ENCODE measurements at regions not wholly inside any gene's neighbourhood (a gene's known extent, or its start where the extent isn't known, plus 50 kb on each side); places are given as distances from the start of the nearest gene placed in this dataset.

- H3K27me3 ChIP-seq (ENCODE audit: low read depth, low read length), result no peaks in the 10 kb centered on the region
- no peaks in the 10 kb centered on the region for H4K20me1 ChIP-seq (ENCODE audit: insufficient read depth, low read length)
- no peak for TF ChIP-seq CTCF (IDR thresholded peaks at IDR 0.05; ENCODE audit: low read depth, low read length)
- no peak overlapping the region for H2AFZ ChIP-seq (ENCODE audit: low read depth, low read length)
- H3K9ac ChIP-seq (ENCODE audit: low read length), result no peak overlapping the region
- no peak overlapping the region for H3K4me2 ChIP-seq (ENCODE audit: low read length)
- H3K79me2 ChIP-seq (ENCODE audit: low read length), result no peaks in the 10 kb centered on the region
- no peaks in the 10 kb centered on the region for H3K9me3 ChIP-seq (ENCODE audit: insufficient read depth, low read length)
- no peaks in the 10 kb centered on the region for H3K36me3 ChIP-seq (replicated peaks; ENCODE audit: low read depth, low read length)
- H3K4me3 ChIP-seq (ENCODE audit: low read length), result no peak overlapping the region
- H3K4me1 ChIP-seq (ENCODE audit: low read length), result peaks cover 12% of the 10 kb centered on the region
- H3K27ac ChIP-seq (ENCODE audit: low read length), result no peak overlapping the region
Observed at GRCh38 chr3:154582501-154582900, 152.5 kb upstream of the GPR149 start.

- Histone ChIP-seq H3K9ac (ENCODE audit: low read length) (no peak overlapping the region), H3K27ac (ENCODE audit: low read length) (no peak overlapping the region), H2AFZ (ENCODE audit: low read depth, low read length) (no peak overlapping the region), H3K4me1 (ENCODE audit: low read length) (no peaks in the 10 kb centered on the region), H3K79me2 (ENCODE audit: low read length) (no peaks in the 10 kb centered on the region), H3K4me2 (ENCODE audit: low read length) (no peak overlapping the region), H3K36me3 (replicated peaks; ENCODE audit: low read depth, low read length) (no peaks in the 10 kb centered on the region), H3K27me3 (ENCODE audit: low read depth, low read length) (no peaks in the 10 kb centered on the region), H3K9me3 (ENCODE audit: insufficient read depth, low read length) (no peaks in the 10 kb centered on the region), H3K4me3 (ENCODE audit: low read length) (no peak overlapping the region), H4K20me1 (ENCODE audit: insufficient read depth, low read length) (no peaks in the 10 kb centered on the region)
- no peak for TF ChIP-seq EZH2phosphoT487 (IDR thresholded peaks at IDR 0.05; ENCODE audit: low read depth)
- no peak for TF ChIP-seq CTCF (IDR thresholded peaks at IDR 0.05; ENCODE audit: low read depth, low read length)
Observed at GRCh38 chr3:154571553-154572226, 141.7 kb upstream of the GPR149 start.

GRCh38 chr3:154568064-154568463 is 138.1 kb upstream of the GPR149 start:
- Histone ChIP-seq H3K79me2 (ENCODE audit: low read length) (no peaks in the 10 kb centered on the region), H3K4me2 (ENCODE audit: low read length) (no peak overlapping the region), H3K4me3 (ENCODE audit: low read length) (no peak overlapping the region), H3K27me3 (ENCODE audit: low read depth, low read length) (no peaks in the 10 kb centered on the region), H2AFZ (ENCODE audit: low read depth, low read length) (no peak overlapping the region), H4K20me1 (ENCODE audit: insufficient read depth, low read length) (no peaks in the 10 kb centered on the region), H3K9ac (ENCODE audit: low read length) (no peak overlapping the region), H3K36me3 (replicated peaks; ENCODE audit: low read depth, low read length) (no peaks in the 10 kb centered on the region), H3K27ac (ENCODE audit: low read length) (no peak overlapping the region), H3K9me3 (ENCODE audit: insufficient read depth, low read length) (no peaks in the 10 kb centered on the region), H3K4me1 (ENCODE audit: low read length) (no peaks in the 10 kb centered on the region)
- no peak for TF ChIP-seq CTCF (IDR thresholded peaks at IDR 0.05; ENCODE audit: low read depth, low read length)
- TF ChIP-seq EZH2phosphoT487 (IDR thresholded peaks at IDR 0.05; ENCODE audit: low read depth), result no peak

- Histone ChIP-seq H2AFZ (ENCODE audit: low read depth, low read length) (no peak overlapping the region), H4K20me1 (ENCODE audit: insufficient read depth, low read length) (no peaks in the 10 kb centered on the region), H3K4me1 (ENCODE audit: low read length) (no peaks in the 10 kb centered on the region), H3K4me2 (ENCODE audit: low read length) (no peak overlapping the region), H3K27me3 (ENCODE audit: low read depth, low read length) (no peaks in the 10 kb centered on the region), H3K9ac (ENCODE audit: low read length) (no peak overlapping the region), H3K79me2 (ENCODE audit: low read length) (no peaks in the 10 kb centered on the region), H3K36me3 (replicated peaks; ENCODE audit: low read depth, low read length) (no peaks in the 10 kb centered on the region), H3K4me3 (ENCODE audit: low read length) (no peak overlapping the region), H3K27ac (ENCODE audit: low read length) (no peak overlapping the region), H3K9me3 (ENCODE audit: insufficient read depth, low read length) (no peaks in the 10 kb centered on the region)
- TF ChIP-seq EZH2phosphoT487 (IDR thresholded peaks at IDR 0.05; ENCODE audit: low read depth), result no peak
- no peak for TF ChIP-seq CTCF (IDR thresholded peaks at IDR 0.05; ENCODE audit: low read depth, low read length)
Observed at GRCh38 chr3:154559623-154560022, 129.6 kb upstream of the GPR149 start.
